Endothelial cell of umbilical vein (primary cell): ENCODE measurements at regions not wholly inside any gene's neighbourhood (a gene's known extent, or its start where the extent isn't known, plus 50 kb on each side); places are given as distances from the start of the nearest gene placed in this dataset.

Experiments
- BruUV-seq: library from RNA; stranded (reverse); fragments of 400-500 nt; replicated peaks from 2 replicates; lab custom pipeline; 2021; lab: Mats Ljungman, UMichigan
- CTCF ChIA-PET: fragments of 300-600, 350-600 bp; sonication (Branson Sonifier 250); formaldehyde crosslinking; loops from one replicate; lab custom pipeline; 2021; ENCODE audit warnings: antibody characterized with exemption, inconsistent platforms; lab: Charles Lee
- POLR2A ChIA-PET: fragments of 300-600, 350-600 bp; sonication (Branson Sonifier 250); formaldehyde crosslinking; loops from one replicate; lab custom pipeline; 2021; ENCODE audit warnings: antibody characterized with exemption, inconsistent platforms; lab: Charles Lee
- DNase-seq: peaks from one replicate; pipeline ENCODE4 v3.0.0-alpha.2; 2011; ENCODE audit warnings: low read depth, low spot score
- FAIRE-seq: peaks from 2 replicates; lab custom pipeline; 2011; peaks lifted over from hg19 to GRCh38; lab: Jason Lieb, UNC
- H2AFZ ChIP-seq: 2 replicates; pipeline ENCODE4 v1.6.0; 2012; ENCODE audit warnings: low read depth, low read length, control low read depth, inconsistent platforms
- H3K27ac ChIP-seq: 2 replicates; pipeline ENCODE4 v1.5.1; 2011; ENCODE audit warnings: low read depth, mild to moderate bottlenecking, control low read depth, low read length, moderate library complexity; ENCODE audit not compliant: insufficient read depth
- H3K27me3 ChIP-seq, 2 experiments: 2 replicates each; pipeline versions ENCODE4 v1.6.0 to v1.6.1; 2011; ENCODE audit warnings: low read length in 2 of 2, mixed read lengths in 1 of 2; ENCODE audit not compliant: control insufficient read depth in 2 of 2, insufficient read depth in 2 of 2
- H3K36me3 ChIP-seq, 2 experiments: 2 replicates in 1 of 2; 3 replicates in 1 of 2; pipeline ENCODE4 v1.5.1; 2011; ENCODE audit warnings: low read length in 2 of 2, mild to moderate bottlenecking in 1 of 2, moderate library complexity in 1 of 2; ENCODE audit not compliant: control insufficient read depth in 2 of 2, insufficient read depth in 2 of 2; ENCODE audit errors: extremely low read depth in 1 of 2
- H3K4me1 ChIP-seq: 3 replicates; pipeline ENCODE4 v1.5.1; 2011; ENCODE audit warnings: mild to moderate bottlenecking, low read length; ENCODE audit not compliant: control insufficient read depth, insufficient read depth; ENCODE audit errors: extremely low read depth
- H3K4me2 ChIP-seq: 2 replicates; pipeline ENCODE4 v1.6.1; 2011; ENCODE audit warnings: low read length, control low read depth, mixed read lengths; ENCODE audit not compliant: insufficient read depth
- H3K4me3 ChIP-seq, 3 experiments: fragments of 200-600 bp in 1 of 3; sonication (generic), shearing (Covaris generic) in 1 of 3; replicated peaks in 1 of 3; 2 replicates each; pipeline ENCODE4 v1.5.1; 2011 to 2016; ENCODE audit warnings: control low read depth in 3 of 3, low read length in 3 of 3, mild to moderate bottlenecking in 2 of 3, inconsistent platforms in 1 of 3, low read depth in 1 of 3, moderate library complexity in 1 of 3; ENCODE audit not compliant: insufficient read depth in 1 of 3
- H3K79me2 ChIP-seq: 2 replicates; pipeline ENCODE4 v1.6.0; 2012; ENCODE audit warnings: low read length, inconsistent platforms; ENCODE audit not compliant: control insufficient read depth, insufficient read depth
- H3K9ac ChIP-seq: replicated peaks from 2 replicates; pipeline ENCODE3; 2011; ENCODE audit warnings: low read length, control low read depth; ENCODE audit not compliant: insufficient read depth; ENCODE audit errors: extremely low read depth
- H3K9me1 ChIP-seq: replicated peaks from 3 replicates; pipeline ENCODE4 v1.6.0; 2011; ENCODE audit warnings: mild to moderate bottlenecking, low read length; ENCODE audit not compliant: control insufficient read depth, insufficient read depth; ENCODE audit errors: extremely low read depth
- H3K9me3 ChIP-seq: replicated peaks from 2 replicates; pipeline ENCODE4 v1.5.1; 2012; ENCODE audit warnings: low read length, inconsistent platforms; ENCODE audit not compliant: control insufficient read depth, insufficient read depth
- H4K20me1 ChIP-seq: replicated peaks from 2 replicates; pipeline ENCODE3; 2011; ENCODE audit warnings: mild to moderate bottlenecking, low read length; ENCODE audit not compliant: control insufficient read depth, insufficient read depth; ENCODE audit errors: extremely low read depth
- CTCF ChIP-seq, 2 donors: IDR thresholded peaks; 1 replicate in 1 of 2; 2 replicates in 1 of 2; pipeline ENCODE4 v1.5.1; 2011; ENCODE audit warnings: low read length in 2 of 2, mild to moderate bottlenecking in 2 of 2, moderate library complexity in 2 of 2, control low read depth in 1 of 2, inconsistent platforms in 1 of 2, low read depth in 1 of 2; ENCODE audit not compliant: insufficient read depth in 1 of 2; ENCODE audit errors: extremely low read depth in 1 of 2
- EZH2 ChIP-seq: IDR thresholded peaks from 2 replicates; pipeline ENCODE4 v1.6.1; 2012; ENCODE audit warnings: borderline replicate concordance, low read depth, mild to moderate bottlenecking, moderate library complexity, low read length, inconsistent platforms; ENCODE audit not compliant: severe bottlenecking
- FOS ChIP-seq: IDR thresholded peaks from 2 replicates; pipeline ENCODE4 v1.6.1; 2011; ENCODE audit warnings: mild to moderate bottlenecking, low read length, moderate library complexity, borderline replicate concordance; ENCODE audit not compliant: insufficient read depth
- GATA2 ChIP-seq: IDR thresholded peaks from 2 replicates; pipeline ENCODE4 v1.7.0; 2011; ENCODE audit warnings: low read depth, mild to moderate bottlenecking, moderate library complexity, mixed read lengths, low read length; ENCODE audit not compliant: insufficient read length, insufficient read depth
- JUN ChIP-seq: IDR thresholded peaks from 2 replicates; pipeline ENCODE4 v1.6.1; 2011; ENCODE audit warnings: borderline replicate concordance, low read depth; ENCODE audit not compliant: insufficient read length, insufficient read depth
- MAX ChIP-seq: IDR thresholded peaks from 2 replicates; pipeline ENCODE4 v1.6.1; 2011; ENCODE audit not compliant: insufficient read depth, insufficient read length
- MYC ChIP-seq: IDR thresholded peaks from one replicate; pipeline ENCODE4 v1.6.1; 2011; ENCODE audit warnings: mild to moderate bottlenecking, low read depth, low read length
- POLR2A ChIP-seq: IDR thresholded peaks from 2 replicates; pipeline ENCODE4 v1.6.1; 2012; ENCODE audit warnings: low read depth, mild to moderate bottlenecking, control low read depth, low read length
- POLR2AphosphoS5 ChIP-seq: IDR thresholded peaks from 2 replicates; pipeline ENCODE4 v1.6.1; 2012; ENCODE audit warnings: low read depth, mild to moderate bottlenecking, control low read depth, low read length, moderate library complexity; ENCODE audit not compliant: insufficient read depth
- dilution Hi-C: fragments of 300-500 bp; cut with MboI; formaldehyde crosslinking; loops from one replicate; pipeline ENCODE4 v1.15.0; 2019; ENCODE audit warnings: low sequenced_read_pairs; ENCODE audit not compliant: extremely low pct_ligation_motif_present
- intact Hi-C: fragments of 100-400 bp; cut with micrococcal nuclease; formaldehyde crosslinking; loops from one replicate; pipeline ENCODE4 v1.10.0; 2022

DNA sequence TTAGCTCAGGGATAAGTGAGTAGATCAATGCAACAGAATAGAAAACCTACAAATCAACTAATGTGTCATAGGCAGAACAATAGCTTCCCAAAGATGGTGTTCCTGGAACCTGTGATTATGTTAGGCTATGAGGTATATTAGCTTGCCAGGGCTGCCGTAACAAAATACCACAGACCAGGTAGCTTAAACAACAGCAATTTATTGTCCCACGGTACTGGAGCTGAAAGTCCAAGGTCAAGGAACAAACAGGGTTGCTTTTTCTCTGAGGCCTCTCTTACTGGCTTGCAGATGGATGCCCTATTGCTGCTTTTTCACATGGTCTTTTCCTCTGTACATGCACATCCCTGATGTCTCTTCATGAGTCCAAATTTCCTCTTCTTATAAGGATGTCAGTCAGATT lies 354.9 kb downstream of the TNS1 start:
- Histone ChIP-seq H2AFZ (no peak overlapping the region), H3K9me1 (no peaks in the 10 kb centered on the region), H3K9me3 (no peaks in the 10 kb centered on the region), H3K4me3 (no peak overlapping the region), H4K20me1 (no peaks in the 10 kb centered on the region), H3K4me1 (no peaks in the 10 kb centered on the region), H3K27ac (no peak overlapping the region), H3K36me3 (no peaks in the 10 kb centered on the region), H3K9ac (no peak overlapping the region), H3K79me2 (no peaks in the 10 kb centered on the region), H3K27me3 (no peaks in the 10 kb centered on the region), H3K4me2 (no peak overlapping the region)
- ChIA-PET POLR2A (no interaction called here), CTCF (interaction anchor here (1.1 kb wide), 1 partner anchor 108 kb away, joined by 4 read pairs; no protein-coding TSS in a partner anchor)
- FAIRE-seq (no peak), DNase-seq (no peak)
- dilution Hi-C loops: no loop called here
- no peak for TF ChIP-seq POLR2AphosphoS5
- no peak for TF ChIP-seq GATA2
- intact Hi-C loops: no loop called here
- BruUV-seq: no TSS peak

GRCh38 chr2:217647226-217647625 lies 355.6 kb downstream of the TNS1 start:
- FAIRE-seq: no peak
- Histone ChIP-seq H3K9ac (no peak overlapping the region), H4K20me1 (no peaks in the 10 kb centered on the region), H3K9me1 (no peaks in the 10 kb centered on the region), H3K4me3 (no peak overlapping the region), H3K27ac (no peak overlapping the region), H3K4me2 (no peak overlapping the region), H3K9me3 (no peaks in the 10 kb centered on the region), H3K4me1 (no peaks in the 10 kb centered on the region), H3K79me2 (no peaks in the 10 kb centered on the region), H3K27me3 (no peaks in the 10 kb centered on the region), H2AFZ (no peak overlapping the region), H3K36me3 (no peaks in the 10 kb centered on the region)
- no peak for DNase-seq
- ChIA-PET CTCF (interaction anchor here (0.8 to 1.2 kb wide), 3 partner anchors 8 to 109 kb away, joined by 3 to 4 read pairs (median 4); no protein-coding TSS in a partner anchor), POLR2A (no interaction called here)
- BruUV-seq: no TSS peak
- intact Hi-C loops: no loop called here
- dilution Hi-C loops: no loop called here
- no peak for TF ChIP-seq POLR2A
- no peak for TF ChIP-seq FOS
- no peak for TF ChIP-seq POLR2AphosphoS5
- TF ChIP-seq CTCF (IDR thresholded peaks at IDR 0.05; ENCODE audit: extremely low read depth in 1 of 2, insufficient read depth in 1 of 2, low read depth in 1 of 2, low read length in 2 of 2): no peak
- no peak for TF ChIP-seq EZH2
- no peak for TF ChIP-seq MAX
- TF ChIP-seq JUN: no peak
- no peak for TF ChIP-seq GATA2
- no peak for TF ChIP-seq MYC
